ENCODE measurements at regions not wholly inside any gene's neighbourhood (a gene's known extent, or its start where the extent isn't known, plus 50 kb on each side); places are given as distances from the start of the nearest gene placed in this dataset.

DNA sequence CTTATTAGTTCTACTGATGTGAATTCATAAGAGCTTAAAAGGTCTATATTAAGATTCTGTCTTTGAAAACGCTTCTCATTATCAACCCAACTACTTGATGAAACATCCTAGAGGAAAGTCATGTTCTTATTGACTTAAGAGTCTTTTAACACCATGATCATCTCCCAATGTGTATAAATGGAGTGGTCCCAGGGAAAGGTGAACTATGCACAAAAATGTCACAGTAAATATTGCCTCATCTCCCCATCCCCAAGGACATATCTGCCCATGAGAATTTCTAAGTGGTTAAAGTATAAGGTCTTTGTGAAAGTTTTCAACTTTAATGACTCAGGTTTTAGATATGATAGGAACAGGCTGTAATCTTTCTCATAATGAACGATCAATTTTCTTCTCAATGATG lies 240.1 kb downstream of the IRS1 start:
- TF ChIP-seq, protein P1, sequence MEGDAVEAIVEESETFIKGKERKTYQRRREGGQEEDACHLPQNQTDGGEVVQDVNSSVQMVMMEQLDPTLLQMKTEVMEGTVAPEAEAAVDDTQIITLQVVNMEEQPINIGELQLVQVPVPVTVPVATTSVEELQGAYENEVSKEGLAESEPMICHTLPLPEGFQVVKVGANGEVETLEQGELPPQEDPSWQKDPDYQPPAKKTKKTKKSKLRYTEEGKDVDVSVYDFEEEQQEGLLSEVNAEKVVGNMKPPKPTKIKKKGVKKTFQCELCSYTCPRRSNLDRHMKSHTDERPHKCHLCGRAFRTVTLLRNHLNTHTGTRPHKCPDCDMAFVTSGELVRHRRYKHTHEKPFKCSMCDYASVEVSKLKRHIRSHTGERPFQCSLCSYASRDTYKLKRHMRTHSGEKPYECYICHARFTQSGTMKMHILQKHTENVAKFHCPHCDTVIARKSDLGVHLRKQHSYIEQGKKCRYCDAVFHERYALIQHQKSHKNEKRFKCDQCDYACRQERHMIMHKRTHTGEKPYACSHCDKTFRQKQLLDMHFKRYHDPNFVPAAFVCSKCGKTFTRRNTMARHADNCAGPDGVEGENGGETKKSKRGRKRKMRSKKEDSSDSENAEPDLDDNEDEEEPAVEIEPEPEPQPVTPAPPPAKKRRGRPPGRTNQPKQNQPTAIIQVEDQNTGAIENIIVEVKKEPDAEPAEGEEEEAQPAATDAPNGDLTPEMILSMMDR (IDR thresholded peaks at IDR 0.05): no peak
- no peak for TF ChIP-seq POLR2A (IDR thresholded peaks at IDR 0.05)
